Effector memory CD4-positive, alpha-beta T cell (primary cell): ENCODE measurements at regions not wholly inside any gene's neighbourhood (a gene's known extent, or its start where the extent isn't known, plus 50 kb on each side); places are given as distances from the start of the nearest gene placed in this dataset.
A peak's percentile ranks its signal among the peaks of the same experiment; 100 is the strongest.

ENCODE experiments used
- DNase-seq, 3 donors: peaks; one replicate each; pipeline ENCODE4 v3.0.0-alpha.2; 2020
- H3K27ac ChIP-seq: 2 replicates; pipeline ENCODE4 v1.7.0; 2013; ENCODE audit warnings: mild to moderate bottlenecking, low read length, moderate library complexity; ENCODE audit not compliant: insufficient read depth, poor library complexity, severe bottlenecking
- H3K27me3 ChIP-seq: replicated peaks from 2 replicates; pipeline ENCODE4 v1.7.0; 2013; ENCODE audit warnings: mild to moderate bottlenecking, low read length; ENCODE audit not compliant: insufficient read depth, control insufficient read depth, poor library complexity, severe bottlenecking
- H3K36me3 ChIP-seq: 2 replicates; pipeline ENCODE4 v1.7.0; 2013; ENCODE audit warnings: mild to moderate bottlenecking, low read length, moderate library complexity; ENCODE audit not compliant: control insufficient read depth, insufficient read depth
- H3K4me1 ChIP-seq: 2 replicates; pipeline ENCODE4 v1.7.0; 2013; ENCODE audit warnings: low read length, mild to moderate bottlenecking; ENCODE audit not compliant: control insufficient read depth, insufficient read depth, poor library complexity, severe bottlenecking
- H3K4me3 ChIP-seq: 2 replicates; pipeline ENCODE4 v1.7.0; 2013; ENCODE audit warnings: low read length, low read depth, mild to moderate bottlenecking; ENCODE audit not compliant: insufficient read depth, poor library complexity, severe bottlenecking
- H3K9me3 ChIP-seq: 2 replicates; pipeline ENCODE4 v1.7.0; 2013; ENCODE audit warnings: mild to moderate bottlenecking, low read length, moderate library complexity; ENCODE audit not compliant: control insufficient read depth

DNA sequence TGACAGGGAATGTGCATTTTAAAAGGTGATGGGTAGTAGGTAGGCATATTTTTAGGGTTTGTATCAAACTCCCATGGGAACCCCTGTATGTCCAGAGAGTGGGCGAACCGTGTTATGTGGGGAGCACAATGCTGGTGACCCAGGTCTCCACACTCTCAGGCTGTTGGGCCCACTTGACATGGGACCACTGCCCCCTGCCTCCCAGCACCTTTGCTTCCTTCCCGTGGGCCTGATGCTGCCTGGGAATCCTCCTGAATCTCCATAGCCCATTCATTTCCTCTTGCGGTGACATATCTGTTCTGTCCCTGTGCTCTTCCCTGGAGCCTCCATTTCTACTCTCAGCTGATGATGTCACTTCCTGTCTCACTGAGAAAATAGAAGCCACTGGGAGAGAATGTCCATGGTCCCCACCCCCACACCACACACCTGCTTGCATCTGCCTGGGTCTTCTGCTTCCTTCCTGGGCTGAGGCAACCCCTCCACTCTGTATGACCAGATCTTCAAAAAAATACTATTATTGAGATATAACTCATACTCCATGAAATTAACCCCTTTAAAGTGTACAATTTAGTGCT, 55.8 kb upstream of the THY1 start:
- no peaks in the 10 kb centered on the region for H3K36me3 ChIP-seq
- DNase-seq, result no peak
- H3K27ac ChIP-seq, result no peak overlapping the region
- H3K9me3 ChIP-seq, result no peaks in the 10 kb centered on the region
- H3K4me3 ChIP-seq, result no peak overlapping the region
- no peaks in the 10 kb centered on the region for H3K27me3 ChIP-seq
- peaks cover 2% of the 10 kb centered on the region for H3K4me1 ChIP-seq

DNA sequence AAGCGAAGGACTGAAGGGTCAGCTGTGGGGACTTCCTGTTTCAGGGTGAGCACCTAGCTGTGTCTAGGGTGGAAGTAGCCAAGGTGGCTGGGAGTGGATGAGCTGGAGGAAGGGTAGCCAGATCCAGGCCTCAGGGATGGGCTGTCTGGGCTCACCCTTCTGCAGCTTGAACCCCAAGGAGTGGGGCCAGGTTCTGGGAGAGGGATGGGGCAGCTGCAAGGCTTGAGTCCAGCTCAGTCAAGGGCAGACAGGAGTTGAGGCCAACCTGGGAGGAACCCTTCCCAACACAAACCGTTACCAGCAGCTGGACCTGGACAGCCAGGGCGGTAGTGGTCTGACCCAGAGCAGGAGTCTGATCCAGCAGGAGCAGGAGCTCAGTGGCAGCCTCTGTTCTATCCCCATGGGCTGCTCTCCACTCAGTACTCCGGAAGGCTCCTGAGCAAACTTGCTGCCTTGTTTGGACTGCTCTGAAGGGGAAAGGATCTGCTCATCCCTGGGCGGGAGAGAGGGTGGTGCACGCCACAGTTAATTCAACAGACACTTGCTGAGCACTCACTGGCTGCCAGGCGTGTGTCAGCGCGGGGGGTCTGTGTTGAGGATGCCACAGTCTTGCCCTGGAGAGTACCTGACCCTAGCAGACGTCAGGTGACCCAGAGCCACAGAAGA, 53.8 kb upstream of the THY1 start:
- Histone ChIP-seq H3K4me1 (peaks cover 2% of the 10 kb centered on the region), H3K9me3 (no peaks in the 10 kb centered on the region)
- no peak for DNase-seq

DNA sequence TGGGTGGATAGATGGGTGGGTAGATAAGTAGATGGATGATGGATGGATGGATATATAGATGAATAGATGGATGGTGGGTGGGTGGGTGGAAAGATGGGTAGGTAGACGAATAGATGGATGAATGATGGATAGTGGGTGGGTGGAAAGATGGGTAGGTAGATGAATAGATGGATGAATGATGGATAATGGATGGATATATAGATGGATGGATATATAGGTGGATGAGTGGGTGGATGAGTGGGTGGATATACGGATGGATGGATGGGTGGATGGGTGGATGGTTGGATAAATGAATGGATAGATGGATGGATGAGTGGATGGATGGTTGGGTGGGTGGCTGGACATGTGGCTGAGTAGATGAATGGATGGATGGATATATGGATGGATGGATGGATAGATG, 53.1 kb upstream of the THY1 start:
- Histone ChIP-seq H3K4me1 (no peaks in the 10 kb centered on the region), H3K36me3 (no peaks in the 10 kb centered on the region), H3K27me3 (no peaks in the 10 kb centered on the region), H3K9me3 (no peaks in the 10 kb centered on the region), H3K27ac (no peak overlapping the region), H3K4me3 (no peak overlapping the region)
- DNase-seq, result no peak

More for the DNA sequence above, 53.8 kb upstream of the THY1 start:
- Histone ChIP-seq H3K27ac (no peak overlapping the region), H3K27me3 (no peaks in the 10 kb centered on the region), H3K36me3 (no peaks in the 10 kb centered on the region), H3K4me3 (no peak overlapping the region)

DNA sequence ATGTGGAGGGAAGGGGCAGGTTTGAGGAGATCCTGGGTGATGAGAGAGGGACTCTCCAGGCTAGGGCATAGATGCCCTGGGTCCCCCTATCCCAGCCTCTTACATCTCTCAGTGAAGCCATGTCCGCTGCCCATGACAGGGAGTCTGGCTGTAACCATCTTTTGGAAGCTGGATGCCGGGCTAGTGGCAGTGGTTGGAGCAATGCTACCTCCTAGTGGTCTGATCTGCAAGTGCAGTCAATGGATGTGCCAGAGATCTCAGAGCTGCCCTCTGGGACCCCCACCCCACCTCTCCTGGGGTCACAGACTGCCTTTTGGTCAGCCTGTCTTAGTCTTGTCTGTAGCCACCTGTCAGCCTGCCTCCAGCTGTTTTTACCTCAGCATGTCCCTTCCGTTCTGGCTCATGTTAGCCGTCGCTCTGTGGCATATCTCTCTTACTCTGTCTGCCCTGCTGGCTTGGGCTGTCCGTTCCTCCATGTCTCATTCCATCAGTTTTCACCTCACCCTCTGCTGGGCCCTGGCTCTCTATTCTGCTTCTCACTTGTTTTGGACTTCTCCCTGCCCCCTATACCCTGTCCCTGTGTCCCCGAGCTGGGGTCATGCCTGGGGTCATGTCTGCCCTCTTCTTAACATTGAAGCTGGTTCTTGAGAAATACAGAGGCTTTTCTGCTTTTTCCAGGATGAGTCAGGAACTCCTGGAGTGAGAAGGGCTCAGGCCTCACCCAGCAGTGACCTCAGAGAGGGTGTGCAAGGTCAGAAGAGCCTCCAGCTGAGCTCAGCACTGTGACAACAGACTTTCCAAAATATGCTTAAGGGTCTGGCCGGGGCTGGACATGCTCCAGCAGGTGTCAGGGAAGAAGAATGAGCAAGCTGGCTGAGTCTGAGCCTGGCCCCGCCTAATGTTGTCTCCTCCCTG, 52.0 kb upstream of the THY1 start:
- Histone ChIP-seq H3K9me3 (no peaks in the 10 kb centered on the region), H3K27ac (no peak overlapping the region), H3K4me1 (no peaks in the 10 kb centered on the region), H3K4me3 (no peak overlapping the region), H3K36me3 (no peaks in the 10 kb centered on the region), H3K27me3 (no peaks in the 10 kb centered on the region)
- DNase-seq, result peak; percentile 10 to 35 (median 11)

DNA sequence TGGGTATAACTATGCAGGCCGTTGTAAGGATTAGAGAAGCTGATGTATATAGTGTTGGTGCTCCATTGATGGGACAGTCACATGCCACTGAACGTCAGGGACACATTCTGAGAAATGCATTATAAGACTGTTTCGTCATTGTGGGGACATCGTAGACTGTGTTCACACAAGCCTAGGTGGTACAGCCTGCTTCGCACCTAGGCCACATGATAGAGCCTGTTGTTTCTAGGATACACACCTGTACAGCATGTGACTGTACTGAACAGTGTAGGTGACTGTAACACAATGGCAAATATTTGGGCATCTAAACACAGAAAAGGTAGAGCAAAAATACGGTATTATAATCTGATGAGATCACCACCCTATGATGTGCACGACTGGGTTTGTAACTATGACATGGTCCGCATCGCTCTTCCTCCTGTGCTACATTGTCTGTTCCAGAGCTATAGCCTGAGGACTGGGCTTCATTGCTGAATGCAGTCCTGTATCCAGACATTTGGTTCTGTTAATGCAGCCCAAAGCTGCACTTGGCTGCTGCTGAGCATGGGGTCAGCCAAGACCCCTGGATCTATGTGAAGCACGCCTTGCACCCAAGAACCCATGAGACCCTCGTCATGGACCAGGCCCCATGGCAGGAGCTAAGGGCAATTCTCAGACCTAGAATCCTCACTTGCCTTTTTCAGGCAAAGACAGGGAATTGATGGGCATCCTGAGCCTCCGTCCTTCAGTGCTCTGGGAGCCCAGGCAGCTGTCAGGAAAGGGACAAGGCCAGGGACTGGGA, 51.1 kb upstream of the THY1 start:
- no peak for DNase-seq
- H3K27me3 ChIP-seq, result no peaks in the 10 kb centered on the region

DNA sequence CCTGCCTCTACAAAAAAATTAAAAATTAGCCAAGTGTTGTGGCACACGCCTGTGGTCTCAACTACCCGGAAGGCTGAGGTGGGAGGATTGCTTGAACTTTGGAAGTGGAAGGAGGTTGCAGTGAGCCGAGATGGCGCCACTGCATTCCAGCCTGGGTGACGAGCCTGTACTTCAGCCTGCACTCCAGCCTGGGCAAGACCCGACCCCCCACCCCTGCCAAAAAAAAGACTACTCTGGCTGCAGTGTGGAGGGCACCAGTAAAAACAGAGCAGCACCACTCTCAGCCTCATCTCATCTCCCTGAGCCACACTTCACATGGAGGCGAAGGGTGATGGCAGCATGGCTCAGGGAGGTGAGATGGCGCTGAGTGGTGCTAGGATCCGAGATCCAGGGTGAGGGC, 50.3 kb upstream of the THY1 start:
- H3K4me3 ChIP-seq, result no peak overlapping the region
- no peak for DNase-seq
- no peaks in the 10 kb centered on the region for H3K9me3 ChIP-seq
- no peaks in the 10 kb centered on the region for H3K36me3 ChIP-seq
- no peaks in the 10 kb centered on the region for H3K4me1 ChIP-seq
- no peaks in the 10 kb centered on the region for H3K27me3 ChIP-seq
- no peak overlapping the region for H3K27ac ChIP-seq

More for the DNA sequence above, 51.1 kb upstream of the THY1 start:
- no peak overlapping the region for H3K4me3 ChIP-seq
- no peaks in the 10 kb centered on the region for H3K36me3 ChIP-seq
- H3K4me1 ChIP-seq, result no peaks in the 10 kb centered on the region
- no peaks in the 10 kb centered on the region for H3K9me3 ChIP-seq
- H3K27ac ChIP-seq, result no peak overlapping the region

DNA sequence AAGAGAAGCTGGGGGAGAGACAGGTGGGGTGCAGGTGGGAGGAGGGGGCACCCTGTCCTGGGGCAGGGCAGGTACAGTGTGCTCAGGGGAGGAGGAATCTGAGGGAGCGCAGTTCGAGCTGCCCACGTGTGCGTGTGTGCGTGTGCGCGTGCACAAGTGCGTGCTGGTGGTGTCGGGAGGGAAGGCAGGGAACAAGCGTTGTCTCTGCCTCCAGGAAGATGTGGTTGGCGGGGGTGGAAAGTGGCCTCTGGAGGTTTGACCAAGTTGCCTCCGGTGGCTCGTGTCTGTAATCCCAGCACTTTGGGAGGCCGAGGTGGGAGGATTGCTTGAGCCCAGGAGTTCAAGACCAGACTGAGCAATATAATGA, 49.9 kb upstream of the THY1 start:
- Histone ChIP-seq H3K36me3 (no peaks in the 10 kb centered on the region), H3K4me3 (no peak overlapping the region), H3K9me3 (no peaks in the 10 kb centered on the region), H3K4me1 (no peaks in the 10 kb centered on the region), H3K27ac (no peak overlapping the region), H3K27me3 (no peaks in the 10 kb centered on the region)
- no peak for DNase-seq
